ENCODE measurements at regions not wholly inside any gene's neighbourhood (a gene's known extent, or its start where the extent isn't known, plus 50 kb on each side); places are given as distances from the start of the nearest gene placed in this dataset.
"Not testable (repeated sequence)": the region's sequence is repeated elsewhere in the genome, so short reads cannot be mapped to it uniquely, and the experiment has no call there.

- no peak for DNase-seq (ENCODE audit: low spot score)
- intact Hi-C loops (cut with micrococcal nuclease; ENCODE audit: unreplicated experiment) = no loop called here
- CTCF ChIA-PET (ENCODE audit: unreplicated experiment) = no interaction called here
These were observed 131.3 kb downstream of the LPIN1 start for GRCh38 chr2:11877764-11878163.

GRCh38 chr2:11885253-11885652 lies 138.8 kb downstream of the LPIN1 start:
- H3K36me3 ChIP-seq (ENCODE audit: insufficient read depth, low read length); H3K4me3 ChIP-seq (ENCODE audit: low read depth, low read length, poor library complexity, severe bottlenecking); H2AFZ ChIP-seq (ENCODE audit: low read length); POLR2A ChIA-PET; intact Hi-C loops (cut with micrococcal nuclease; ENCODE audit: unreplicated experiment); H4K20me1 ChIP-seq (ENCODE audit: insufficient read depth, low read length); H3K79me2 ChIP-seq (ENCODE audit: insufficient read depth, low read depth, low read length); H3K4me1 ChIP-seq (ENCODE audit: insufficient read depth, low read length, poor library complexity, severe bottlenecking); CTCF ChIA-PET (ENCODE audit: unreplicated experiment); H3K4me2 ChIP-seq (ENCODE audit: low read length); H3K9me2 ChIP-seq (ENCODE audit: insufficient read depth, low read length); BruUV-seq (replicated peaks); H3K27ac ChIP-seq (ENCODE audit: low read depth, low read length, poor library complexity, severe bottlenecking); DNase-seq (ENCODE audit: low spot score): not testable (repeated sequence)
- H3K9me3 ChIP-seq (ENCODE audit: low read length) = peaks cover 17% of the 10 kb centered on the region; the same call in 1 of the 2 replicates

More at GRCh38 chr2:11877764-11878163, 131.3 kb downstream of the LPIN1 start:
- no TSS peak for BruUV-seq (replicated peaks)
- no peaks in the 10 kb centered on the region for H3K36me3 ChIP-seq (ENCODE audit: insufficient read depth, low read length)
- no peak overlapping the region for H3K27ac ChIP-seq (ENCODE audit: low read depth, low read length, poor library complexity, severe bottlenecking)
- TF ChIP-seq CTCF (conservative IDR thresholded peaks at IDR 0.05; ENCODE audit: low read length) (no peak), EZH2phosphoT487 (IDR thresholded peaks at IDR 0.05; ENCODE audit: borderline replicate concordance, low read depth, low read length) (no peak)
- no peak overlapping the region for H3K4me3 ChIP-seq (ENCODE audit: low read depth, low read length, poor library complexity, severe bottlenecking)
- no peaks in the 10 kb centered on the region for H4K20me1 ChIP-seq (ENCODE audit: insufficient read depth, low read length)
- H3K4me1 ChIP-seq (ENCODE audit: insufficient read depth, low read length, poor library complexity, severe bottlenecking) = peaks cover 11% of the 10 kb centered on the region
- no peak overlapping the region for H2AFZ ChIP-seq (ENCODE audit: low read length)
- H3K4me2 ChIP-seq (ENCODE audit: low read length) = no peak overlapping the region
- H3K9me2 ChIP-seq (ENCODE audit: insufficient read depth, low read length) = no peaks in the 10 kb centered on the region
- POLR2A ChIA-PET = interaction anchor here (1.1 kb wide), 1 partner anchor 13 kb away, joined by 3 read pairs; no protein-coding TSS in a partner anchor
- no peaks in the 10 kb centered on the region for H3K79me2 ChIP-seq (ENCODE audit: insufficient read depth, low read depth, low read length)
- no peaks in the 10 kb centered on the region for H3K9me3 ChIP-seq (ENCODE audit: low read length)

- intact Hi-C loops (cut with micrococcal nuclease; ENCODE audit: unreplicated experiment); H3K27ac ChIP-seq (ENCODE audit: low read depth, low read length, poor library complexity, severe bottlenecking); H3K4me1 ChIP-seq (ENCODE audit: insufficient read depth, low read length, poor library complexity, severe bottlenecking); H3K4me2 ChIP-seq (ENCODE audit: low read length); H3K36me3 ChIP-seq (ENCODE audit: insufficient read depth, low read length); H2AFZ ChIP-seq (ENCODE audit: low read length); H3K4me3 ChIP-seq (ENCODE audit: low read depth, low read length, poor library complexity, severe bottlenecking); H4K20me1 ChIP-seq (ENCODE audit: insufficient read depth, low read length); CTCF ChIA-PET (ENCODE audit: unreplicated experiment); DNase-seq (ENCODE audit: low spot score); BruUV-seq (replicated peaks); H3K79me2 ChIP-seq (ENCODE audit: insufficient read depth, low read depth, low read length); H3K9me2 ChIP-seq (ENCODE audit: insufficient read depth, low read length): not testable (repeated sequence)
- H3K9me3 ChIP-seq (ENCODE audit: low read length) = peaks cover 19% of the 10 kb centered on the region; the same call in 1 of the 2 replicates
- POLR2A ChIA-PET = interaction anchor here (0.6 kb wide), 1 partner anchor 427 kb away, joined by 5 read pairs; no protein-coding TSS in a partner anchor
These were observed 140.5 kb downstream of the LPIN1 start for GRCh38 chr2:11886899-11887298.
